Endothelial cell of umbilical vein (primary cell): ENCODE measurements at regions not wholly inside any gene's neighbourhood (a gene's known extent, or its start where the extent isn't known, plus 50 kb on each side); places are given as distances from the start of the nearest gene placed in this dataset.

Experiments used
- BruUV-seq: library from RNA; stranded (reverse); fragments of 400-500 nt; replicated peaks from 2 replicates; lab custom pipeline; 2021; lab: Mats Ljungman, UMichigan
- CTCF ChIA-PET: fragments of 300-600, 350-600 bp; sonication (Branson Sonifier 250); formaldehyde crosslinking; loops from one replicate; lab custom pipeline; 2021; ENCODE audit warnings: antibody characterized with exemption, inconsistent platforms; lab: Charles Lee
- POLR2A ChIA-PET: fragments of 300-600, 350-600 bp; sonication (Branson Sonifier 250); formaldehyde crosslinking; loops from one replicate; lab custom pipeline; 2021; ENCODE audit warnings: antibody characterized with exemption, inconsistent platforms; lab: Charles Lee
- DNase-seq: peaks from one replicate; pipeline ENCODE4 v3.0.0-alpha.2; 2011; ENCODE audit warnings: low read depth, low spot score
- FAIRE-seq: peaks from 2 replicates; lab custom pipeline; 2011; peaks lifted over from hg19 to GRCh38; lab: Jason Lieb, UNC
- H2AFZ ChIP-seq: 2 replicates; pipeline ENCODE4 v1.6.0; 2012; ENCODE audit warnings: low read depth, low read length, control low read depth, inconsistent platforms
- H3K27ac ChIP-seq: 2 replicates; pipeline ENCODE4 v1.5.1; 2011; ENCODE audit warnings: low read depth, mild to moderate bottlenecking, control low read depth, low read length, moderate library complexity; ENCODE audit not compliant: insufficient read depth
- H3K27me3 ChIP-seq, 2 experiments: 2 replicates each; pipeline versions ENCODE4 v1.6.0 to v1.6.1; 2011; ENCODE audit warnings: low read length in 2 of 2, mixed read lengths in 1 of 2; ENCODE audit not compliant: control insufficient read depth in 2 of 2, insufficient read depth in 2 of 2
- H3K36me3 ChIP-seq, 2 experiments: 2 replicates in 1 of 2; 3 replicates in 1 of 2; pipeline ENCODE4 v1.5.1; 2011; ENCODE audit warnings: low read length in 2 of 2, mild to moderate bottlenecking in 1 of 2, moderate library complexity in 1 of 2; ENCODE audit not compliant: control insufficient read depth in 2 of 2, insufficient read depth in 2 of 2; ENCODE audit errors: extremely low read depth in 1 of 2
- H3K4me1 ChIP-seq: 3 replicates; pipeline ENCODE4 v1.5.1; 2011; ENCODE audit warnings: mild to moderate bottlenecking, low read length; ENCODE audit not compliant: control insufficient read depth, insufficient read depth; ENCODE audit errors: extremely low read depth
- H3K4me2 ChIP-seq: 2 replicates; pipeline ENCODE4 v1.6.1; 2011; ENCODE audit warnings: low read length, control low read depth, mixed read lengths; ENCODE audit not compliant: insufficient read depth
- H3K4me3 ChIP-seq, 3 experiments: fragments of 200-600 bp in 1 of 3; sonication (generic), shearing (Covaris generic) in 1 of 3; replicated peaks in 1 of 3; 2 replicates each; pipeline ENCODE4 v1.5.1; 2011 to 2016; ENCODE audit warnings: control low read depth in 3 of 3, low read length in 3 of 3, mild to moderate bottlenecking in 2 of 3, inconsistent platforms in 1 of 3, low read depth in 1 of 3, moderate library complexity in 1 of 3; ENCODE audit not compliant: insufficient read depth in 1 of 3
- H3K79me2 ChIP-seq: 2 replicates; pipeline ENCODE4 v1.6.0; 2012; ENCODE audit warnings: low read length, inconsistent platforms; ENCODE audit not compliant: control insufficient read depth, insufficient read depth
- H3K9ac ChIP-seq: replicated peaks from 2 replicates; pipeline ENCODE3; 2011; ENCODE audit warnings: low read length, control low read depth; ENCODE audit not compliant: insufficient read depth; ENCODE audit errors: extremely low read depth
- H3K9me1 ChIP-seq: replicated peaks from 3 replicates; pipeline ENCODE4 v1.6.0; 2011; ENCODE audit warnings: mild to moderate bottlenecking, low read length; ENCODE audit not compliant: control insufficient read depth, insufficient read depth; ENCODE audit errors: extremely low read depth
- H3K9me3 ChIP-seq: replicated peaks from 2 replicates; pipeline ENCODE4 v1.5.1; 2012; ENCODE audit warnings: low read length, inconsistent platforms; ENCODE audit not compliant: control insufficient read depth, insufficient read depth
- H4K20me1 ChIP-seq: replicated peaks from 2 replicates; pipeline ENCODE3; 2011; ENCODE audit warnings: mild to moderate bottlenecking, low read length; ENCODE audit not compliant: control insufficient read depth, insufficient read depth; ENCODE audit errors: extremely low read depth
- CTCF ChIP-seq, 2 donors: IDR thresholded peaks; 1 replicate in 1 of 2; 2 replicates in 1 of 2; pipeline ENCODE4 v1.5.1; 2011; ENCODE audit warnings: low read length in 2 of 2, mild to moderate bottlenecking in 2 of 2, moderate library complexity in 2 of 2, control low read depth in 1 of 2, inconsistent platforms in 1 of 2, low read depth in 1 of 2; ENCODE audit not compliant: insufficient read depth in 1 of 2; ENCODE audit errors: extremely low read depth in 1 of 2
- EZH2 ChIP-seq: IDR thresholded peaks from 2 replicates; pipeline ENCODE4 v1.6.1; 2012; ENCODE audit warnings: borderline replicate concordance, low read depth, mild to moderate bottlenecking, moderate library complexity, low read length, inconsistent platforms; ENCODE audit not compliant: severe bottlenecking
- FOS ChIP-seq: IDR thresholded peaks from 2 replicates; pipeline ENCODE4 v1.6.1; 2011; ENCODE audit warnings: mild to moderate bottlenecking, low read length, moderate library complexity, borderline replicate concordance; ENCODE audit not compliant: insufficient read depth
- GATA2 ChIP-seq: IDR thresholded peaks from 2 replicates; pipeline ENCODE4 v1.7.0; 2011; ENCODE audit warnings: low read depth, mild to moderate bottlenecking, moderate library complexity, mixed read lengths, low read length; ENCODE audit not compliant: insufficient read length, insufficient read depth
- JUN ChIP-seq: IDR thresholded peaks from 2 replicates; pipeline ENCODE4 v1.6.1; 2011; ENCODE audit warnings: borderline replicate concordance, low read depth; ENCODE audit not compliant: insufficient read length, insufficient read depth
- MAX ChIP-seq: IDR thresholded peaks from 2 replicates; pipeline ENCODE4 v1.6.1; 2011; ENCODE audit not compliant: insufficient read depth, insufficient read length
- MYC ChIP-seq: IDR thresholded peaks from one replicate; pipeline ENCODE4 v1.6.1; 2011; ENCODE audit warnings: mild to moderate bottlenecking, low read depth, low read length
- POLR2A ChIP-seq: IDR thresholded peaks from 2 replicates; pipeline ENCODE4 v1.6.1; 2012; ENCODE audit warnings: low read depth, mild to moderate bottlenecking, control low read depth, low read length
- POLR2AphosphoS5 ChIP-seq: IDR thresholded peaks from 2 replicates; pipeline ENCODE4 v1.6.1; 2012; ENCODE audit warnings: low read depth, mild to moderate bottlenecking, control low read depth, low read length, moderate library complexity; ENCODE audit not compliant: insufficient read depth
- dilution Hi-C: fragments of 300-500 bp; cut with MboI; formaldehyde crosslinking; loops from one replicate; pipeline ENCODE4 v1.15.0; 2019; ENCODE audit warnings: low sequenced_read_pairs; ENCODE audit not compliant: extremely low pct_ligation_motif_present
- intact Hi-C: fragments of 100-400 bp; cut with micrococcal nuclease; formaldehyde crosslinking; loops from one replicate; pipeline ENCODE4 v1.10.0; 2022

GRCh38 chr13:50401049-50401505 lies 385.8 kb downstream of the KCNRG start:
- no peak for FAIRE-seq
- no peak for TF ChIP-seq POLR2AphosphoS5
- TF ChIP-seq POLR2A, result no peak
- TF ChIP-seq MAX, result no peak
- TF ChIP-seq FOS, result no peak
- TF ChIP-seq CTCF (IDR thresholded peaks at IDR 0.05; ENCODE audit: extremely low read depth in 1 of 2, insufficient read depth in 1 of 2, low read depth in 1 of 2, low read length in 2 of 2), result no peak
- no peak for TF ChIP-seq JUN
- no peak for TF ChIP-seq EZH2
- no peak for TF ChIP-seq MYC
- TF ChIP-seq GATA2, result no peak
- CTCF ChIA-PET, result interaction anchor here (1.9 kb wide), 1 partner anchor 11 kb away, joined by 8 read pairs; no protein-coding TSS in a partner anchor

More at GRCh38 chr13:50401049-50401505, 385.8 kb downstream of the KCNRG start:
- no peaks in the 10 kb centered on the region for H3K79me2 ChIP-seq
- H3K4me3 ChIP-seq, result no peak overlapping the region
- H3K9me3 ChIP-seq, result no peaks in the 10 kb centered on the region
- no peaks in the 10 kb centered on the region for H3K27me3 ChIP-seq
- H3K4me2 ChIP-seq, result no peak overlapping the region
- H4K20me1 ChIP-seq, result no peaks in the 10 kb centered on the region
- DNase-seq, result peak; percentile 48
- POLR2A ChIA-PET, result no interaction called here
- no peak overlapping the region for H3K9ac ChIP-seq
- no peaks in the 10 kb centered on the region for H3K4me1 ChIP-seq
- no peaks in the 10 kb centered on the region for H3K9me1 ChIP-seq
- H2AFZ ChIP-seq, result no peak overlapping the region
- intact Hi-C loops, result no loop called here
- H3K27ac ChIP-seq, result no peak overlapping the region
- no peaks in the 10 kb centered on the region for H3K36me3 ChIP-seq
- dilution Hi-C loops, result no loop called here
- no TSS peak for BruUV-seq
